Smooth muscle cell of the brain vasculature (primary cell): ENCODE measurements at regions not wholly inside any gene's neighbourhood (a gene's known extent, or its start where the extent isn't known, plus 50 kb on each side); places are given as distances from the start of the nearest gene placed in this dataset.
"Not testable (repeated sequence)": the region's sequence is repeated elsewhere in the genome, so short reads cannot be mapped to it uniquely, and the experiment has no call there.

ENCODE experiments used
- DNase-seq: peaks from one replicate; pipeline ENCODE4 v3.0.0-alpha.2; 2012; ENCODE audit warnings: low read depth, low spot score

DNA sequence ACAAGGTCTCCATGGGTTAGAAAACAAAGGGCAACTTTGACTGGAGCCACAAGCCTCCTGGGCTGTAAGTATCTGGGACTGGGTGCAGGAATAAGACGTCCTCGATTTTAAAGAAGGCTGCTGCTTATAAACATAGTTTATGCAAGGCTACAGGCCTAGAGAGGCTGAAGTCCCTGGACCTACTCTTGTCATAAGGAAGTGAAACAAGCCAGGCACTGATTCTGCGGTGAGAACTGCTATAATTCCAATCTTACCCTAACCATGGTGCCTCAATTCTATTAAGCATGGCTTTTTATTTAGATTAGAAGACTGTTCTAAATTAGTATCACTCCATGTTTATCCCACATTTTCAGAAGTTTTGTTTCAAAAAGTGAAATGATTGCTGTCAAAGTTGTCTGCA is 777.6 kb downstream of the PLOD2 start:
- no peak for DNase-seq

DNA sequence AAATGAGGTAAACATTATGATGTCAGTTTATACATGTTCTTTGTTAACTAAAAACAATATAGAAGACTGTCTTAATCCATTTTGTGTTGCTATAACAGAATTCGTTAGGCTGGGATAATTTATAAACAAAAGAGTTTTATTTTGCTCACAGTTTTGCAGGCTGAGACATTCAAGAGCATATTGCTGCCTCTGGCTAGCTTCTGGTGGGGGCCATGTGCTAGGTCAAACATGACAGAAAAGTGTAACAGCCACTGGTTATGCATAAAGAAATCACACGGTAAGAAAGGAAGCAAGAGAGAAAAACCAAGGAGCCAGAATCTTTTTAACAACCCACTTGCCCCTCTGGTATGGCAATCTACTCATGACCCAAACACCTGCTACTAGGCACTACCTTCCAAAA is 776.7 kb downstream of the PLOD2 start:
- DNase-seq, result no peak

DNA sequence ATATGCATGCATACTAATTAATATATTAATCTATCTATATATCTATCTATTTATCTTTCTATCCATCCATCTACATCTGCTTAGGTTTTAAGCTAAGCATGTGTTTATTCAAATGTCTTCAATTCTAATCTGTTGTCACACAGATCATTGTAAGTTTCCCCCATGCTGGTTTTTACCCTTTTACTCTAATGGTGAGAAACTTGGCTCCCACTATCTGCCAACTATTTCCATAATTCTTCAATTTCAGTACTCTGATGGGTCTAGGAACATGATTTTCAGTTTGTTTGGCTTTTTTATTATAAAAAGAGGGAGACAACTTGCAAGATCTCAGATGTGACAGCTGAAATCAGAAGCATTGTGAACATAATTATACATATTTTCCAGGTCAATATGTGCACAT is 773.8 kb downstream of the PLOD2 start:
- no peak for DNase-seq

DNA sequence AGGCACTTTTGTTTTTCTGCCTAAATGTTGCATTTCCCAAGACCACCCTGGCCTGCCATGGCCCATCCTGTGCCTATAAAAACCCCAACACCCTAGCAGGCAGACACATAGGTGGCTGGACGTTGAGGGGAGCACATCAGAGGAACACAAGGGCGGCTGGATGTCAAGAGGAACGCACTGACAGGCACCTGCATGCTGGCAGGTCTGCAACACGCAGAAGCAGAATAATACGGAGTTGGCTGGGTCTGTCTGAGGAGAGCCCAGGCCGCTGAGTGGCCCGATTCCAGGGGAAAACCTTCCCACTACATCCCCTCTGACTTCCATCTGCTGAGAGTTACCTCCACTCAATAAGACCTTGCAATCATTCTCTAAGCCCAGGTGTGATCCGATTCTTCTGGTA is 765.6 kb downstream of the PLOD2 start:
- DNase-seq, result no peak

DNA sequence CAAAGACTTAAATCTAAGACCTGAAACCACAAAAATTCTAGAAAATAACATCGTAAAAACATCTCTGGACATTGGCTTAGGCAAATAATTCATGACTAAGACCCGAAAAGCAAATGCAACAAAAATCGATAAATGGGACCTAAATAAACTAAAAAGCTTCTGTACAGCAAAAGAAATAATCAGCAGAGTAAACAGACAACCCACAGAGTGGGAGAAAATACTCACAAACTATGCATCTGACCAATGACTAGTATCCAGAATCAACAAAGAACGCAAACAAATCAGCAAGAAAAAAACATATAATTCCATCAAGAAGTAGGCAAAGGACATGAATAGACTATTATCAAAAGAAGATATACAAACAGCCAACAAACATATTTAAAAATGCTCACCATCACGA is 749.4 kb downstream of the PLOD2 start:
- no peak for DNase-seq

DNA sequence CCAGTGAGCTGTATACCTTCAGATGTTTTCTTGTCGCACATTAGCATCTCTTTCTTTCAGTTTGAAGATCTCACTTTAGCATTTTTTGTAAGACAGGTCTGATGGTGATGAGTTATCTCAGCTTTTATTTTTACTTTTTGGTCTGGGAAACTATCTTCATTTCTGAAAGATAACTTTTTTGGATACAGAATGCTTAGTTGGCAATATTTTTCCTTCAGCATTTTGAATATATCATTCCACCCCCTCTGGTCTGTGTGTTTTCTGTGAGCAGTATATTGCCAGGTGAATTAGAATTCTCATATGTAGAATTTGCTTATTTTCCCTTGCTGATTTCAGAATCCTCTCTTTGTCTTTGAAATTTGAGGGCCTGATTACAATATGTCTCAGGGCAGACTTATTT is 743.3 kb downstream of the PLOD2 start:
- no peak for DNase-seq

DNA sequence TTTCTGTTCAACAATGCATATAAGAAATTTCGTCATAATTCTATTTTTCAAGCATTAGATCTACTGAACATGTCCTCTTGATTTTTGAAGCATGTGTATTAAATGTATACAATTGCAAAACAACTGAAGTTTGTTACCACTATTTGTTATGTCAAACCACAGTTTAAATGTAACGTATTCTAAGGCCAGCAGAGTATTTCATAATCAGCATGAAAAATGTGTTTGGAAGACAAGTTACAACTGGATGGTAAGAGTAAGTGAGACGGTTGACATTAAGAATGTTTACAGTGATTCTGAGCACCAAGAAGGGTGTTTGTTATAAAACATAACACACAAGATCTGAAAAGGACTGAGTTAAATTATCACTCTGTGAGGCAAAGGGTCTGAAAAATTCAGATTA is 738.4 kb downstream of the PLOD2 start:
- no peak for DNase-seq

DNA sequence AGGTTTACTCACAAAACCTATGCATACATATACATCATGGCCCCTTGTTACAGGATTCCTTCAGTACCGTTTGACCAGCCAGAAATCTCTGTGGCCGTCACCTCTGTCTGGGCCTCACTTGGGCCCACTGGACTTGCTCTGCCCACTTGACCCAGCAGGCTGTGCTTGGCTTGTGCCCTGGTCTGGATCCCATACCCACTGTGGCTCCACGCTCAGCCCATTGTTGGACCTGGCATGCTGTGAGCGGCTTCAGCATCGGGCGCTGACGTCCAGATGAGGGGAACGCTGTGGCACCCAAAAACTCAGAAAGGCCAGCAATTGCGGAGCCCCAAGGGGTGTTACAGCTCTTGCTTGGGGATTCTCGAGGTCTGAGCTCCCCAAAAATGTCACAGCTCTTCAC is 733.6 kb downstream of the PLOD2 start:
- no peak for DNase-seq

DNA sequence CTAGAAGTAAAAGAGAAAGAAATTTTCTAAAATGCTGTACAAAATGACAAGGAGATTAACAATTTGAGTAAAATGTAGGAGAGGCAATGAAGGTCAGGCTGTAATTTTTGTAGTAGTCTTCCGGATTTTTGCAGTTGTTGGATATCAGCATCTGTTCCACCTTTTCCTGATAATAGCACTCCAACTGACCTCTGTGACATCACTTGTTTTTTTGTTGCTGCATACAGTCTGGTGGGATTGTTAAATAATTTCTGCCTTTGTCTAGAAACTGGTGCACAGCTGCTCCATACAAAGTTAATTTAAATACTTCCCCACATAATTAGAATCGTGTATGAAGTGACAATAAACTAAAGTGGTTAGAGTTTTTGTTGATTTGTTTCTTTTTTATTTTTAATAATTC is 731.4 kb downstream of the PLOD2 start:
- no peak for DNase-seq

DNA sequence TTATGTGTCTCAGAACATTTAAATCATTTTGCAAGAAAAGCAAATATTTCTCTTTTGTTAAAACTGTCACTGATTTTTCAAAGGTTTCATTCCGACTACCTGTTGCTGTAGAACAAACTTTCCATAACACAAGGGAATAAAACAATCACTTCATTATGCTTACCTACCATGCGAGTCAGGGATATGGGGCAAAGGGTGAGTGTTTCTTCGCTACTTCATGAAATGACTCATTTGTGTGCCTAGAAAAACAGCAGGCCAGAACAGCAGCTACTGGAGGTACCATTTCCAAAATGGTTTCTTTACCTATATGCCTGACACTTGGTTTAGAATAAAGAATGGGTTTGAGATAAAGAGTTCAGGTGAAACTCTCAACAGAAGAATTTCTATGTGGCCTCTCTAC is 712.5 kb downstream of the PLOD2 start:
- no peak for DNase-seq

DNA sequence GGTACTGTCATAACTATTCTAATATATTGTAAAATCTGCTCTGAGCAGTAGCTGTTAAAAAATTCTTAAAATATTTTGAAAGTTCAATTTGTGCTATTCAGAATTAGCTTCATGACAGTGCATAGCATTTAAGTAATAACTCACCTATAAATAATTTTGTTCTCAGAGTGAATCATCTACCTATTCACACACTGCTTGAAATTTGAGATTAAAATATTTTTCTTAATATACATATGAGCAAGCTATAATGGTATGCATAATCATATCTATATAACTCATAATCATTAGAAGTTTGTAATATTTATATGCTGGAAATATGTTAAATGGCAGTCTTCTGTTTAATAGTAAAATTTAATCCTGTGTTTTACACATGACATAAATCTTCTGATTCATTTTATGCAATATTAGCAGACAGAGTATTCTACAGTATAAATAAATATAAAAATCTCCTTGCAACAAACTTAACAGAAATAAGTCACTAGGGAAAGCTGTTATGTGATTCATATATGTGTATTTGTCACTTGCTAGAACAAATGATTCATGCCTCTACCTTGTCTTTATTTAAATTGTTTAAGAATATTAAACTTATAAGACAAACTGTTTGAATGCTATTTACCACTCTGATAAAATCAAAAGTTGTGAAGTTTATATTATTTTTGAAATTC is 710.8 kb downstream of the PLOD2 start:
- no peak for DNase-seq

DNA sequence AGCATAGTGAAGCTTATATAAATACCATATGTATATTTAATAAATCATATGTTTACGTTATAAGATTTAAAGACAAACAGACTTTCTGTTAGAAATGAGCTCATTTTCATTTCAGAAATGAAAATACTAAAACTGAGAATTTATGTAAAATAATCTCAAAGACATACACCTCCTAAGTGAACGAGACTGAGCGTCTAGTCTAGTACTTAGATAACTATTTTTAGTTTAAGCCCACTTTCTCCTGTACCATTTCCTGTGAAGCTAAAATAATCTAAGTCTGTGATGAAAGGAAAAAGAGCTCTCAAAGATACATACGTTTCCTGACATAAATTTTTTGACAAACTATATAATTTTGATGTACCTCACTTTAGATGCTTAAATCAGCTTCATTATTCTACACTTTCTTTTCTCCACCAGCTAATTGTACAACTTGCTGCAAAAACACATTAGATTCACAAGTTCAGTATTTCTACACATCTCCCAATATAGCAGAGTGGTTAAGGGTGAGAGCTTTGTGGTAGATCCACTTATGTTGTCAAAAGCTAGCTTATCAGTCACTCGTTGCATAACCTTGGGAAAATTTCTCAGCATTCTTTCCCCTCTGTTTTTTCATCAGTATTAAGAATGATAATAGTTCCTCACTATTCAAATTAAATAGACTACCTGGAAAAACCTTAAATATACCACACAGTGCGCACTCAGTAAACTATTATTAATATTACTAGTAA is 703.0 kb downstream of the PLOD2 start:
- no peak for DNase-seq

DNA sequence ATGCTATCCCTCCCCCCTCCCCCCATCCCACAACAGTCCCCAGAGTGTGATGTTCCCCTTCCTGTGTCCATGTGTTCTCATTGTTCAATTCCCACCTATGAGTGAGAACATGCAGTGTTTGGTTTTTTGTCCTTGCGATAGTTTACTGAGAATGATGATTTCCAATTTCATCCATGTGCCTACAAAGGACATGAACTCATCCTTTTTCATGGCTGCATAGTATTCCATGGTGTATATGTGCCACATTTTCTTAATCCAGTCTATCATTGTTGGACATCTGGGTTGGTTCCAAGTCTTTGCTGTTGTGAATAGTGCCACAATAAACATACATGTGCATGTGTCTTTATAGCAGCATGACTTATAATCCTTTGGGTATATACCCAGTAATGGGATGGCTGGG is 701.3 kb downstream of the PLOD2 start:
- DNase-seq, result not testable (repeated sequence)

DNA sequence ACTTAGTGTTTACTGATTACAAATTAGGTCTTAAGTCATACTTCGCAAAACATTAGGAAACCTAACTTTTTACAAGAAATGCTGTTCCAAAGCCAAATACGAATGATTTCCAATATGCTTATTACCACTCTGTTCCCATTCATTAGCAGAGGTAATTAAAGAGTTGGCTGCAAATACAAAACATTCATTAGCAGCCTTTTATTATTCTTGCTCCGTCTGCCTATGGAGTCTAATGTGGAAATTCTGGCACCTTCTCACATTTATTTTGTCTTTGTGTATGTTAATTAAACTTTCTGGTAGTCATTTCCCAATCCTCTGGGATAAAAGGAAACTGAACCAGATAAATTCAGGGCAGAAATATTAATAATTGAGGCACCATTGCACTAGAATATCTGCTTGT is 689.0 kb downstream of the PLOD2 start:
- DNase-seq, result no peak

DNA sequence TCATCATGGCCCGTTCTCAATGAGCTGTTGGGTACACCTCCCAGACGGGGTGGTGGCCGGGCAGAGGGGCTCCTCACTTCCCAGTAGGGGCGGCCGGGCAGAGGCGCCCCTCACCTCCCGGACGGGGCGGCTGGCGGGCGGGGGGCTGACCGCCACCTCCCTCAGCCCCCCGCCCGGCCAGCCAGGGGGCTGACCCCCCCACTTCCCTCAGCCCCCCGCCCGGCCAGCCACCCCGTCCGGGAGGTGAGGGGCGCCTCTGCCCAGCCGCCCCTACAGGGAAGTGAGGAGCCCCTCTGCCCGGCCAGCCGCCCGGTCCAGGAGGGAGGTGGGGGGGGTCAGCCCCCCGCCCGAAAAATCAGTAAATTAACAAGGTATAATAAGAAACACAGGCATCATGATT is 678.2 kb downstream of the PLOD2 start:
- not testable (repeated sequence) for DNase-seq

DNA sequence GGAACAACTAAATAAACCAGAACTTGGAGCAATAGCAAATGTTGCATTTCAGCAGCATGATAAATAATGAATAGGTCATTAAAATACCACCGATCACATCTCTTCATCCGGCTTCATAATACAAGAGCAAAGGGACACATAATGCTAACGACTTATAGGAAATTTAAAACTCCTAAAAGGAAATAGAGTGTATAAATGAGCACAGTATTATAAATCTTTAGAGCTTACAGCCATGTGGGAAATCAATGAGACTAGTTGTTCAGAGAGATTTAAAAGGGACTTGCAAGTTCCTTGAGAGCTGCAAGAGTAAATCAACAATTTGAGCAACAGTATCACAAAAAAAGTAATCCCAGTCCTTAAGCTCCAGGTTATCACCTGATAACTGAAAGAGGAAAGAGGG is 677.0 kb downstream of the PLOD2 start:
- DNase-seq, result no peak

DNA sequence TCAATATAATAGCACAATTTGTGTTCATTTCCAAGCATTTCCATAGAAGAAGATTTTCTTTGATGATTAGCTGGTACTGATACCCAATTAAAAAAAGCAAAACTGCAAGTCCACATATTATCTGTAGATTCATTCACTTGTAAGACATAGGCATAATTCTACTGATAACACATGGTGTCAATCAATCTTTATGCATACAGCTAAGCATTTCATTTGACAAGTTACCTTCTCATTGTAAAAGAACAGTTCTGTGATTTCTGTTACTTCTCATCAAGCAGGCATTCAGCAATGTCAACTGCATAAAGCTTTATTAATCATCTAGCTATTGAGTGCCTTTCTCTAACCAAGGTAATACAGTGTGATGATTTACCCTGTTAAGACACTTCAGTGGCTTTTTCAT is 672.0 kb downstream of the PLOD2 start:
- no peak for DNase-seq

DNA sequence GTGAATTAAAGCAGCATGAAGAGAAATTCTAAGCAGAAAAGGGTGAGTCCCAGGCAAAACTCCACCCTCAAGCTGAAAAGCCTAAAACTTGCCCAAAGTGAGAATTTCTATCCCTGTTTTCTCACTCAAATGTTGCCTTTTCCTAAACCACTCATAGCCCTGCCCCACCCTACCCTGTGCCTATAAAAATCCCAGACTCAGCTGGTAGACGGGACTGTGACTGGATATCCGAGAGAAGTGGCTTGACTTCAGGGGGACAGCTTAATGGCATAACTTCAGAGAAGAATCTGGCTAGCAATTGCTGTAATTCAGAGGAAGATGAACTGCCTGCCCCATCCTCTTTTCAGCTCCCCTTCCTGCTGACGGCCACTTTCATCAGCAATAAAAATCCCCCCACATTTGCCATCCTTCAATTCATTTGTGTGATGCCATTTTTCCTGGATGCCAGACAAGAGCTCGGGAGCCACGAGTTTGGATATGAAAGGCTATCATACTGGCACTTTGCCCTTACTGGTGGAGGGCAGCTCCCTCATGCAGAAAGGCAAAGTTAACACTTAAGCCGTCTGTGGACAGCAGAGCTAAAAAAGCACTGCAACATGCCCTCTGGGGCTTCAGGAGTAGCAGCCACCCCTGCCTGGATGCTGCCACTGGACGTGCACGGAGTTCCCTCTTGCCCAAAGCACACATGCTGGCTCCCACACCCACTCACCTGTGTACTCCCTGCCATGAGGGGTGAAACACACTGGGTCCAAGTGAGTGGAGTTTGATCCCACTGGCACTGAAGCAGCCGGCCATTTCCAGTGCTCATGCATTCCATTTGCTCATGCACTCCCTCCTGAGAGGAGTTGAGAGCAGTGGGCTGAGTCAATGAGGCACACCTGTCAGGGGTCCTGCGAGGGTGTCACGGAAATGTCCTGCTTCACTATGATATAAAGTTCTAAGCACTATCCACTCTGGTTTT is 670.6 kb downstream of the PLOD2 start:
- DNase-seq, result no peak

DNA sequence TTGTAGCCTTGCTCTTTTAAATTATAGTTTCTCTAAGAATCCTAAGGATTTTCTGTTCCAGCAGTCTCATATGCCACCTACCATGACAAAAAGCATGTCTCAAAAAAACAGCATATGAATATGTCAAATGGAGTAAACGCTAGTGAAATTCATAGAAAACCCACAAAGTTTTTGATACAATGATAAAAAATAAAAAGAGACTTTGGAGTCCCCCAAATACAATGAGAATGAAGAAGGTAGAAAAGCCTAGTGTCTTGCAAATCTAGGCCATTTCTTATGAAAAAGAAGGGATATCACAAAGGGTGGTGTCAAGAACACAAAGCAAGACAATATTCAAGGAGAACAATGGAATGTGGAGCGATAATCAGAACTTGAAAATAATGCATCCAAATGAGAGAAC is 668.5 kb downstream of the PLOD2 start:
- DNase-seq, result no peak

DNA sequence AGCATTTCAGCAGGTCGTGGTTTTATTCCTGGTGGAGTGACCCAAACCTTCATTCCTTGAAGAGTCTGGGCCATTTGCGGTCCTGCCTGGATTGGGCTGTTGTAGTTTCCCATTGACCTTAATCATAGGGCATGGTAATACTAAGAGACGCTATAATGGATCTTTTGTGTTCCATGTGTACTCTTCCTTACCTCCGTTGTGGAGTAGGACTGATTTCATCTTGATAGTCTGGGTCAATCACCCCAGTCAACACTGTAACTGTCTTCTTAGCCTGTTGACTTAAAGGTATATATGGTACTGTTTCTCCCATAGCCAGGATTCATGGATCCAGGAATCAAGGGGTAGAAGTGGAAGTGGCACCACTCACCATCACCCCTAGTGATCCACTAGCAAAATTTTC is 643.6 kb downstream of the PLOD2 start:
- DNase-seq, result not testable (repeated sequence)

DNA sequence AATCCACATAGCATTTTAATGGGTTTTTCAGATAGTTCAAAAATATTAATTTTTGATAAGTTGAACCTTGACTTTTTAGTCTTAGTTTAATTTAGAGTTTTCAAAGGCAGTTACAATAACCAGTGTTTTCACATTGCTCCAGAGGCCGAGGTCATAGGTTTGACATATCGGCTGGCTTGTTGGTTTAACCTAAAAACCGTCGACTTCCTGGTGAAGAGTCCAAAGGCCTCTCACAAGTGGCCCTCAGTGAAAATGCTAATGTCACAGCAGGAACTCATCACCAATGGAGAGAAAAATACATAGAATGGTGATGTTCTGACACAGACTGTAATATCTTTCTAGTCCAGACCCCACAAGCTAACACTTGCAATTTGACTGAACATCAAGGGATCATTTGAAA is 642.3 kb downstream of the PLOD2 start:
- DNase-seq, result peak; percentile 9

DNA sequence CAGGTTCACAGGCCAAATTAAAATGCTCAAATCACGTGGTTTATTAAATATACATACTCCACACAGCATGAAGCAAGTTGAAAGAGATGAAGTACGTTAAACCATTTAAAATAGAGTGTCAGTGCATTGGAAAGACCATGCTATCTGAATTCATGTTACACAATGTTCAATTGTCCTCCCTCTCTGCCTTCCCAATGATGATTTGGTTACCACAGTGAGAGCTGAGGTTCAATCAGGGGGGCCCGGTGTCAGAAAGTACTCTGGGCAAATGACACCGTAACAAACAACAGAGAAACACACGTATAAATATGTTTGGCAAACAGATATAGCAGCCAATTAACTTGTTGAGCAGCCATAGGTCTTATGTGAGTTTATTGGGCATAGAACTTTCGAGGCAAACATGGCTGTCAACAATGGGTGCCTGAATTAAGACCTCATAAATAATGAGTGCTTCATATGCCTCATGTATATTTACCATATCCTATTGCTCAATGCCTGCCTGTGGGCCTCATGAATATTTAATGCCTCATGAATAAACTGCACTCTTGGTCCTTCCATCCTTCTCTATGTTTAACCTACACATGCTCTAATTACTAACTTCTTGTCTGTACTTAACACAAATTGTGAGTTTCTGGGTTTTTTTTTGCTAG is 641.5 kb downstream of the PLOD2 start:
- DNase-seq, result no peak
